IMR-90 (cell line): ENCODE measurements at regions not wholly inside any gene's neighbourhood (a gene's known extent, or its start where the extent isn't known, plus 50 kb on each side); places are given as distances from the start of the nearest gene placed in this dataset.

Source experiments
- ATAC-seq: fragments of 200-7000 bp; cut with Tn5 transposase; 2 replicates; pipeline ENCODE4 v1.9.1; 2020; ENCODE audit warnings: low read depth, mild to moderate bottlenecking, moderate library complexity
- BruUV-seq: library from RNA; stranded (reverse); fragments of 400-500 nt; replicated peaks from 2 replicates; lab custom pipeline; 2021; lab: Mats Ljungman, UMichigan
- CTCF ChIA-PET: fragments of 300-600 bp; formaldehyde crosslinking; extraction: SDS; loops from one replicate; lab custom pipeline; 2021; ENCODE audit warnings: antibody characterized with exemption; lab: Yijun Ruan, JAX
- POLR2A ChIA-PET: fragments of 300-600 bp; sonication (Branson Sonifier 250); formaldehyde crosslinking; loops from one replicate; lab custom pipeline; 2022; ENCODE audit warnings: antibody characterized with exemption; ENCODE audit not compliant: unreplicated experiment; lab: Charles Lee
- DNase-seq: peaks from one replicate; pipeline ENCODE4 v3.0.0; 2013
- H2AFZ ChIP-seq: replicated peaks from 2 replicates; pipeline ENCODE3; 2013; ENCODE audit warnings: low read length, mild to moderate bottlenecking; ENCODE audit not compliant: poor library complexity
- H2AK5ac ChIP-seq: 2 replicates; pipeline ENCODE4 v1.6.1; 2013; ENCODE audit warnings: low read depth, low read length, inconsistent platforms
- H2AK9ac ChIP-seq: replicated peaks from 2 replicates; pipeline ENCODE3; 2013; ENCODE audit warnings: mild to moderate bottlenecking, low read depth, low read length, moderate library complexity; ENCODE audit not compliant: poor library complexity
- H2BK120ac ChIP-seq: 2 replicates; pipeline ENCODE4 v1.6.1; 2013; ENCODE audit warnings: low read depth, low read length, inconsistent platforms
- H2BK15ac ChIP-seq: 3 replicates; pipeline ENCODE4 v1.6.1; 2013; ENCODE audit warnings: low read depth, low read length, inconsistent platforms
- H2BK20ac ChIP-seq: 2 replicates; pipeline ENCODE4 v1.6.1; 2013; ENCODE audit warnings: low read depth, mild to moderate bottlenecking, inconsistent platforms, low read length, moderate library complexity
- H2BK5ac ChIP-seq: 2 replicates; pipeline ENCODE4 v1.6.1; 2013; ENCODE audit warnings: mild to moderate bottlenecking, low read depth, low read length, inconsistent platforms; ENCODE audit not compliant: poor library complexity, severe bottlenecking
- H3K14ac ChIP-seq: replicated peaks from 2 replicates; pipeline ENCODE4 v1.6.1; 2013; ENCODE audit warnings: low read depth, low read length, inconsistent platforms
- H3K18ac ChIP-seq: 2 replicates; pipeline ENCODE4 v1.6.1; 2013; ENCODE audit warnings: low read depth, low read length, control low read depth
- H3K23ac ChIP-seq: 2 replicates; pipeline ENCODE4 v1.6.1; 2013; ENCODE audit warnings: low read depth, low read length, inconsistent platforms
- H3K27ac ChIP-seq: 2 replicates; pipeline ENCODE4 v1.5.1; 2013; ENCODE audit warnings: mild to moderate bottlenecking, control low read depth, low read length; ENCODE audit not compliant: insufficient read depth
- H3K27me3 ChIP-seq: 2 replicates; pipeline ENCODE4 v1.6.1; 2013; ENCODE audit warnings: low read length; ENCODE audit not compliant: control insufficient read depth, insufficient read depth
- H3K36me3 ChIP-seq: 2 replicates; pipeline ENCODE4 v1.6.1; 2013; ENCODE audit warnings: low read length, mixed read lengths; ENCODE audit not compliant: control insufficient read depth, insufficient read depth
- H3K4ac ChIP-seq: 2 replicates; pipeline ENCODE4 v1.6.1; 2013; ENCODE audit warnings: low read depth, low read length, inconsistent platforms
- H3K4me1 ChIP-seq: 2 replicates; pipeline ENCODE4 v1.6.1; 2013; ENCODE audit warnings: low read length, mixed read lengths; ENCODE audit not compliant: control insufficient read depth, insufficient read depth
- H3K4me2 ChIP-seq: 2 replicates; pipeline ENCODE4 v1.6.1; 2013; ENCODE audit warnings: low read depth, mild to moderate bottlenecking, control low read depth, low read length, moderate library complexity
- H3K4me3 ChIP-seq: 2 replicates; pipeline ENCODE4 v1.5.1; 2013; ENCODE audit warnings: low read depth, mild to moderate bottlenecking, control low read depth, low read length, moderate library complexity; ENCODE audit not compliant: insufficient read depth
- H3K56ac ChIP-seq: 2 replicates; pipeline ENCODE4 v1.6.1; 2013; ENCODE audit warnings: low read length, inconsistent platforms; ENCODE audit not compliant: insufficient read depth; ENCODE audit errors: extremely low read depth
- H3K79me1 ChIP-seq, 2 experiments: 2 replicates each; pipeline ENCODE4 v1.6.1; 2013; ENCODE audit warnings: low read length in 2 of 2, inconsistent platforms in 1 of 2, low read depth in 1 of 2
- H3K9ac ChIP-seq: 2 replicates; pipeline ENCODE4 v1.6.1; 2013; ENCODE audit warnings: low read depth, low read length, control low read depth
- H3K9me1 ChIP-seq: 2 replicates; pipeline ENCODE4 v1.6.1; 2013; ENCODE audit warnings: low read length, inconsistent platforms; ENCODE audit not compliant: insufficient read depth
- H3K9me3 ChIP-seq: 2 replicates; pipeline ENCODE4 v1.6.1; 2013; ENCODE audit warnings: low read length; ENCODE audit not compliant: control insufficient read depth, insufficient read depth
- H4K20me1 ChIP-seq: 2 replicates; pipeline ENCODE4 v1.6.1; 2013; ENCODE audit warnings: low read length, inconsistent platforms; ENCODE audit not compliant: insufficient read depth
- H4K5ac ChIP-seq: 2 replicates; pipeline ENCODE4 v1.6.1; 2013; ENCODE audit warnings: mild to moderate bottlenecking, low read depth, low read length, control low read depth
- H4K8ac ChIP-seq, 2 experiments: 2 replicates each; pipeline ENCODE4 v1.6.1; 2013; ENCODE audit warnings: low read depth in 2 of 2, low read length in 2 of 2, control low read depth in 1 of 2, inconsistent platforms in 1 of 2
- H4K91ac ChIP-seq: 2 replicates; pipeline ENCODE4 v1.6.1; 2013; ENCODE audit warnings: low read depth, low read length, inconsistent platforms; ENCODE audit not compliant: insufficient read depth
- BHLHE40 ChIP-seq: fragments of 150-350 bp; IDR thresholded peaks from 2 replicates; pipeline ENCODE4 v1.6.1; 2016; ENCODE audit warnings: mild to moderate bottlenecking, low read depth, low read length
- CEBPB ChIP-seq: IDR thresholded peaks from 2 replicates; pipeline ENCODE4 v1.6.1; 2012; ENCODE audit warnings: low read depth, low read length, improper control_type of control experiment
- CHD1 ChIP-seq: IDR thresholded peaks from 2 replicates; pipeline ENCODE4 v1.6.1; 2012; ENCODE audit warnings: low read depth, low read length, improper control_type of control experiment
- FOS ChIP-seq: fragments of 150-350 bp; IDR thresholded peaks from 2 replicates; pipeline ENCODE4 v1.6.1; 2016; ENCODE audit warnings: low read depth, low read length
- MAFK ChIP-seq: IDR thresholded peaks from 2 replicates; pipeline ENCODE4 v1.6.1; 2012; ENCODE audit warnings: low read depth, low read length, improper control_type of control experiment
- MAZ ChIP-seq: IDR thresholded peaks from 2 replicates; pipeline ENCODE4 v1.6.1; 2012; ENCODE audit warnings: low read depth, mild to moderate bottlenecking, low read length, improper control_type of control experiment, moderate library complexity, borderline replicate concordance
- MXI1 ChIP-seq: IDR thresholded peaks from 2 replicates; pipeline ENCODE4 v1.6.1; 2012; ENCODE audit warnings: low read depth, mild to moderate bottlenecking, low read length, moderate library complexity, borderline replicate concordance
- NFE2L2 ChIP-seq: fragments of 150-350 bp; IDR thresholded peaks from 2 replicates; pipeline ENCODE4 v1.6.1; 2016; ENCODE audit warnings: low read depth, mild to moderate bottlenecking, low read length
- POLR2A ChIP-seq: IDR thresholded peaks from 2 replicates; pipeline ENCODE4 v1.6.1; 2012; ENCODE audit warnings: mild to moderate bottlenecking, low read depth, low read length
- RAD21 ChIP-seq: IDR thresholded peaks from 2 replicates; pipeline ENCODE4 v1.6.1; 2012; ENCODE audit warnings: low read length, improper control_type of control experiment
- RCOR1 ChIP-seq: IDR thresholded peaks from 2 replicates; pipeline ENCODE4 v1.6.1; 2012; ENCODE audit warnings: mild to moderate bottlenecking, low read length, improper control_type of control experiment; ENCODE audit not compliant: insufficient replicate concordance
- RFX5 ChIP-seq: IDR thresholded peaks from 2 replicates; pipeline ENCODE4 v1.8.0; 2012; ENCODE audit warnings: low read depth, mild to moderate bottlenecking, low read length, moderate library complexity
- SMC3 ChIP-seq: fragments of 150-350 bp; IDR thresholded peaks from 2 replicates; pipeline ENCODE4 v1.6.1; 2016; ENCODE audit warnings: low read depth, mild to moderate bottlenecking, antibody characterized with exemption, low read length, moderate library complexity
- WGBS, 2 experiments: methylation state at CpG; one replicate each; pipeline versions ENCODE4 v1.1.5 to v1.1.7; 2013; ENCODE audit warnings: missing lambda C conversion rate in 2 of 2; ENCODE audit not compliant: insufficient read length in 1 of 2; ENCODE audit errors: extremely low coverage in 2 of 2; 5-methylcytosine and 5-hydroxymethylcytosine counted together
- dilution Hi-C: fragments of 300-500 bp; cut with HindIII; formaldehyde crosslinking; loops from one replicate; pipeline ENCODE4 v1.14.3; 2018; ENCODE audit warnings: low sequenced_read_pairs; ENCODE audit not compliant: unreplicated experiment
- in situ Hi-C: fragments of 300-500 bp; cut with MboI; formaldehyde crosslinking; loops from 3 replicates; pipeline ENCODE4 v1.14.3; 2019; ENCODE audit warnings: low sequenced_read_pairs, inconsistent platforms, mixed read lengths
- intact Hi-C: fragments of 100-400 bp; cut with micrococcal nuclease; formaldehyde crosslinking; loops from 2 replicates; pipeline ENCODE4 v1.10.0; 2022
- TF ChIP-seq, protein P1 (sequence below): conservative IDR thresholded peaks from 2 replicates; pipeline ENCODE4 v1.5.1; 2012; ENCODE audit warnings: mild to moderate bottlenecking, low read depth, low read length, improper control_type of control experiment
- TF ChIP-seq, protein P2 (sequence below): fragments of 150-350 bp; IDR thresholded peaks from 2 replicates; pipeline ENCODE4 v1.6.1; 2016; ENCODE audit warnings: low read depth, mild to moderate bottlenecking, low read length, moderate library complexity, borderline replicate concordance
- TF ChIP-seq, protein P3 (sequence below): fragments of 150-350 bp; IDR thresholded peaks from 2 replicates; pipeline ENCODE4 v1.6.1; 2017; ENCODE audit warnings: mild to moderate bottlenecking, antibody characterized with exemption, low read length, low read depth

DNA sequence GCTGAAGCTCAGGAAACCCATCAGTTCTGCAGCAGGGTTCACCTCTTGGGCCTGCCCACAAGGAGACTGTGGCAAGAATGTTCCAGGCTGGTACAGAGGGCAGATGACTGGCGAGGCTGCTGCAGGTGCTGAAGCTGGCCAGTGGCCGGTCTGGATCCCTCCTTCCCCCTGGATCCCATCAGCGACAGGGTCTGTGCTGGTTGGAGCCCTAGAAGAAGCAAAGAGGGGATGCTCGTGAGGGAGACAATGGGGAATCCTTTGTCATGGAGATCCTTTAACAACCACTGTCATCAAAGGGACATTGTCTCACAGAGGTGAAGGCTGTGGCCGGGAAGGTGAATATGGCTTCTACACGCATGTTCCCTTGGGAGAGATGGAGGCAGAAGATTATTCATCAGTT is 211.4 kb upstream of the TMEM132C start:
- POLR2A ChIA-PET: no interaction called here
- Histone ChIP-seq H3K56ac (no peak overlapping the region), H3K9ac (no peak overlapping the region), H3K27ac (no peak overlapping the region), H3K4me2 (no peak overlapping the region), H4K20me1 (no peaks in the 10 kb centered on the region), H3K14ac (no peak overlapping the region), H3K4me3 (no peak overlapping the region), H2AK5ac (no peak overlapping the region), H2BK120ac (no peak overlapping the region), H2BK15ac (no peak overlapping the region), H4K5ac (no peak overlapping the region), H3K9me3 (peaks cover 19% of the 10 kb centered on the region), H3K4ac (no peak overlapping the region), H3K23ac (no peak overlapping the region), H3K9me1 (no peaks in the 10 kb centered on the region), H3K36me3 (no peaks in the 10 kb centered on the region), H2BK20ac (no peak overlapping the region), H3K27me3 (no peaks in the 10 kb centered on the region), H3K79me1 (no peaks in the 10 kb centered on the region), H2AK9ac (no peak overlapping the region), H3K4me1 (no peaks in the 10 kb centered on the region), H2AFZ (no peak overlapping the region), H2BK5ac (no peak overlapping the region), H4K8ac (no peak overlapping the region), H3K18ac (no peak overlapping the region), H4K91ac (no peak overlapping the region)
- BruUV-seq: no TSS peak
- dilution Hi-C loops: no loop called here
- DNase-seq (no peak), ATAC-seq (no peak)
- intact Hi-C loops: no loop called here
- WGBS, 2 experiments: no CpG with 5 or more reads among the region's 6 CpGs
- TF ChIP-seq, protein P1, sequence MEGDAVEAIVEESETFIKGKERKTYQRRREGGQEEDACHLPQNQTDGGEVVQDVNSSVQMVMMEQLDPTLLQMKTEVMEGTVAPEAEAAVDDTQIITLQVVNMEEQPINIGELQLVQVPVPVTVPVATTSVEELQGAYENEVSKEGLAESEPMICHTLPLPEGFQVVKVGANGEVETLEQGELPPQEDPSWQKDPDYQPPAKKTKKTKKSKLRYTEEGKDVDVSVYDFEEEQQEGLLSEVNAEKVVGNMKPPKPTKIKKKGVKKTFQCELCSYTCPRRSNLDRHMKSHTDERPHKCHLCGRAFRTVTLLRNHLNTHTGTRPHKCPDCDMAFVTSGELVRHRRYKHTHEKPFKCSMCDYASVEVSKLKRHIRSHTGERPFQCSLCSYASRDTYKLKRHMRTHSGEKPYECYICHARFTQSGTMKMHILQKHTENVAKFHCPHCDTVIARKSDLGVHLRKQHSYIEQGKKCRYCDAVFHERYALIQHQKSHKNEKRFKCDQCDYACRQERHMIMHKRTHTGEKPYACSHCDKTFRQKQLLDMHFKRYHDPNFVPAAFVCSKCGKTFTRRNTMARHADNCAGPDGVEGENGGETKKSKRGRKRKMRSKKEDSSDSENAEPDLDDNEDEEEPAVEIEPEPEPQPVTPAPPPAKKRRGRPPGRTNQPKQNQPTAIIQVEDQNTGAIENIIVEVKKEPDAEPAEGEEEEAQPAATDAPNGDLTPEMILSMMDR: no peak
- TF ChIP-seq, protein P2, sequence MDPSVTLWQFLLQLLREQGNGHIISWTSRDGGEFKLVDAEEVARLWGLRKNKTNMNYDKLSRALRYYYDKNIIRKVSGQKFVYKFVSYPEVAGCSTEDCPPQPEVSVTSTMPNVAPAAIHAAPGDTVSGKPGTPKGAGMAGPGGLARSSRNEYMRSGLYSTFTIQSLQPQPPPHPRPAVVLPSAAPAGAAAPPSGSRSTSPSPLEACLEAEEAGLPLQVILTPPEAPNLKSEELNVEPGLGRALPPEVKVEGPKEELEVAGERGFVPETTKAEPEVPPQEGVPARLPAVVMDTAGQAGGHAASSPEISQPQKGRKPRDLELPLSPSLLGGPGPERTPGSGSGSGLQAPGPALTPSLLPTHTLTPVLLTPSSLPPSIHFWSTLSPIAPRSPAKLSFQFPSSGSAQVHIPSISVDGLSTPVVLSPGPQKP: no peak
- TF ChIP-seq MAZ: no peak
- TF ChIP-seq BHLHE40: no peak
- TF ChIP-seq FOS: no peak
- no peak for TF ChIP-seq POLR2A
- no peak for TF ChIP-seq RCOR1
- TF ChIP-seq CEBPB: no peak
- no peak for TF ChIP-seq MAFK
- TF ChIP-seq SMC3: no peak
- TF ChIP-seq, protein P3, sequence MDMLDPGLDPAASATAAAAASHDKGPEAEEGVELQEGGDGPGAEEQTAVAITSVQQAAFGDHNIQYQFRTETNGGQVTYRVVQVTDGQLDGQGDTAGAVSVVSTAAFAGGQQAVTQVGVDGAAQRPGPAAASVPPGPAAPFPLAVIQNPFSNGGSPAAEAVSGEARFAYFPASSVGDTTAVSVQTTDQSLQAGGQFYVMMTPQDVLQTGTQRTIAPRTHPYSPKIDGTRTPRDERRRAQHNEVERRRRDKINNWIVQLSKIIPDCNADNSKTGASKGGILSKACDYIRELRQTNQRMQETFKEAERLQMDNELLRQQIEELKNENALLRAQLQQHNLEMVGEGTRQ: no peak
- TF ChIP-seq CHD1: no peak
- TF ChIP-seq NFE2L2: no peak
- no peak for TF ChIP-seq RAD21
- no peak for TF ChIP-seq RFX5
- no peak for TF ChIP-seq MXI1
- CTCF ChIA-PET: no interaction called here
- in situ Hi-C loops: no loop called here
